GM23338 (cell line): ENCODE measurements at regions not wholly inside any gene's neighbourhood (a gene's known extent, or its start where the extent isn't known, plus 50 kb on each side); places are given as distances from the start of the nearest gene placed in this dataset.

Experiments used
- ATAC-seq: fragments of 200-7000 bp; cut with Tn5 transposase; 3 replicates; pipeline ENCODE4 v1.9.1; 2020
- DNase-seq: peaks from one replicate; pipeline ENCODE4 v3.0.0-alpha.2; 2015; ENCODE audit warnings: low spot score
- H2AFZ ChIP-seq: fragments of 200-600 bp; sonication (generic); 2 replicates; pipeline ENCODE4 v1.8.0; 2016; ENCODE audit warnings: antibody characterized with exemption, mild to moderate bottlenecking, moderate library complexity
- H3F3A ChIP-seq: fragments of 200-600 bp; sonication (generic); replicated peaks from 2 replicates; pipeline ENCODE4 v1.8.0; 2017; ENCODE audit warnings: antibody characterized with exemption, mixed run types, low read depth
- H3K27ac ChIP-seq: fragments of 200-600 bp; sonication (generic); 2 replicates; pipeline ENCODE4 v1.6.1; 2016; ENCODE audit warnings: low read depth
- H3K27me3 ChIP-seq: fragments of 200-600 bp; sonication (generic); 2 replicates; pipeline ENCODE4 v1.8.0; 2016; ENCODE audit warnings: mild to moderate bottlenecking, mixed run types, moderate library complexity; ENCODE audit not compliant: insufficient read depth
- H3K36me3 ChIP-seq: fragments of 200-600 bp; sonication (generic); 2 replicates; pipeline ENCODE4 v1.8.0; 2016; ENCODE audit warnings: mild to moderate bottlenecking; ENCODE audit not compliant: insufficient read depth
- H3K4me1 ChIP-seq: fragments of 200-600 bp; sonication (generic); 2 replicates; pipeline ENCODE4 v1.8.0; 2016; ENCODE audit warnings: mild to moderate bottlenecking, moderate library complexity; ENCODE audit not compliant: insufficient read depth
- H3K4me2 ChIP-seq: fragments of 200-600 bp; sonication (generic); 2 replicates; pipeline ENCODE4 v1.7.1; 2017; ENCODE audit warnings: mixed run types
- H3K4me3 ChIP-seq: fragments of 200-600 bp; sonication (generic); 2 replicates; pipeline ENCODE4 v1.6.1; 2016; ENCODE audit warnings: mixed run types
- H3K79me2 ChIP-seq: fragments of 200-600 bp; sonication (generic); replicated peaks from 2 replicates; pipeline ENCODE4 v1.8.0; 2017; ENCODE audit warnings: mild to moderate bottlenecking; ENCODE audit not compliant: insufficient read depth
- H3K9me2 ChIP-seq: fragments of 200-600 bp; sonication (generic); 2 replicates; pipeline ENCODE4 v1.8.0; 2017; ENCODE audit not compliant: insufficient read depth
- H4K20me1 ChIP-seq: fragments of 200-600 bp; sonication (generic); replicated peaks from 2 replicates; pipeline ENCODE4 v1.8.0; 2017; ENCODE audit warnings: mild to moderate bottlenecking; ENCODE audit not compliant: insufficient read depth
- H3K27ac Mint-ChIP-seq: 2 replicates; pipeline ENCODE4 v1.8.0; 2020; ENCODE audit warnings: inconsistent platforms, mild to moderate bottlenecking, moderate library complexity, mixed read lengths
- H3K27me3 Mint-ChIP-seq: 3 replicates; pipeline ENCODE4 v1.8.0; 2022; ENCODE audit warnings: low read depth, mild to moderate bottlenecking, moderate library complexity, mixed read lengths, inconsistent platforms; ENCODE audit not compliant: insufficient read depth, poor library complexity
- H3K36me3 Mint-ChIP-seq: 3 replicates; pipeline ENCODE4 v1.8.0; 2021; ENCODE audit warnings: low read depth, mild to moderate bottlenecking, inconsistent platforms, moderate library complexity, mixed read lengths
- H3K4me1 Mint-ChIP-seq: 3 replicates; pipeline ENCODE4 v1.8.0; 2020; ENCODE audit warnings: mild to moderate bottlenecking, inconsistent platforms, mixed read lengths
- H3K4me3 Mint-ChIP-seq: 3 replicates; pipeline ENCODE4 v1.8.0; 2021; ENCODE audit warnings: moderate library complexity, mild to moderate bottlenecking, inconsistent platforms, mixed read lengths
- H3K9me3 Mint-ChIP-seq: 3 replicates; pipeline ENCODE4 v1.8.0; 2020; ENCODE audit warnings: moderate library complexity, mild to moderate bottlenecking, inconsistent platforms, mixed read lengths
- CREB1 ChIP-seq: fragments of 250-450 bp; sonication (Bioruptor Pico); IDR thresholded peaks from 2 replicates; pipeline ENCODE4 v1.5.0; 2020; ENCODE audit warnings: low read depth, mild to moderate bottlenecking, moderate library complexity
- CTCF ChIP-seq, 2 experiments: fragments of 200-600 bp in 1 of 2; sonication (generic) in 1 of 2; conservative IDR thresholded peaks; 2 replicates each; pipeline versions ENCODE4 v1.5.1 to v1.6.1; 2016 to 2017; ENCODE audit warnings: antibody characterized with exemption in 2 of 2, low read depth in 2 of 2, mild to moderate bottlenecking in 2 of 2, moderate library complexity in 1 of 2
- ETS1 ChIP-seq: IDR thresholded peaks from 2 replicates; pipeline ENCODE4 v1.6.1; 2016; ENCODE audit warnings: antibody characterized with exemption
- EZH2 ChIP-seq: fragments of 200-600 bp; sonication (generic); IDR thresholded peaks from one replicate; pipeline ENCODE4 v1.8.0; 2017; ENCODE audit warnings: antibody characterized with exemption, mild to moderate bottlenecking, low read depth; ENCODE audit not compliant: unreplicated experiment
- EZH2phosphoT487 ChIP-seq: fragments of 200-600 bp; sonication (generic); IDR thresholded peaks from one replicate; pipeline ENCODE4 v1.8.1; 2018; ENCODE audit warnings: antibody characterized with exemption; ENCODE audit not compliant: unreplicated experiment
- JUNB ChIP-seq: IDR thresholded peaks from one replicate; pipeline ENCODE4 v1.6.1; 2016; ENCODE audit warnings: antibody characterized with exemption; ENCODE audit not compliant: unreplicated experiment
- POLR2AphosphoS5 ChIP-seq: IDR thresholded peaks from 2 replicates; pipeline ENCODE4 v1.6.1; 2016; ENCODE audit warnings: antibody characterized with exemption, low read depth
- REST ChIP-seq: IDR thresholded peaks from one replicate; pipeline ENCODE4 v1.6.1; 2018; ENCODE audit warnings: antibody characterized with exemption; ENCODE audit not compliant: unreplicated experiment
- STAT1 ChIP-seq: IDR thresholded peaks from one replicate; pipeline ENCODE4 v1.6.1; 2016; ENCODE audit warnings: antibody characterized with exemption; ENCODE audit not compliant: unreplicated experiment
- ZNF114 ChIP-seq: fragments of 250-450 bp; sonication (Bioruptor Pico); IDR thresholded peaks from 2 replicates; pipeline ENCODE4 v1.5.0; 2020; ENCODE audit warnings: mild to moderate bottlenecking, moderate library complexity
- ZNF331 ChIP-seq: fragments of 250-450 bp; sonication (Bioruptor Pico); IDR thresholded peaks from 2 replicates; pipeline ENCODE4 v1.5.0; 2020; ENCODE audit warnings: low read depth, mild to moderate bottlenecking, moderate library complexity

GRCh38 chr6:140533526-140533925 is 1159.1 kb upstream of the CITED2 start:
- H3K4me2 ChIP-seq, result no peak overlapping the region
- no peaks in the 10 kb centered on the region for H3F3A ChIP-seq
- Mint-ChIP-seq H3K4me3 (no peak overlapping the region), H3K27me3 (no peaks in the 10 kb centered on the region), H3K4me1 (peaks cover 13% of the 10 kb centered on the region), H3K36me3 (peaks cover 16% of the 10 kb centered on the region; the same call in 2 of the 3 replicates), H3K9me3 (peaks cover 24% of the 10 kb centered on the region), H3K27ac (no peak overlapping the region)
- H4K20me1 ChIP-seq, result no peaks in the 10 kb centered on the region
- no peaks in the 10 kb centered on the region for H3K36me3 ChIP-seq
- ATAC-seq, result no peak
- H2AFZ ChIP-seq, result no peak overlapping the region
- H3K27ac ChIP-seq, result no peak overlapping the region
- no peak for TF ChIP-seq ZNF331 (CRISPR knock-in tag)
- no peak for TF ChIP-seq EZH2phosphoT487
- no peak overlapping the region for H3K4me3 ChIP-seq
- no peak for DNase-seq
- H3K27me3 ChIP-seq, result no peaks in the 10 kb centered on the region
- H3K9me2 ChIP-seq, result no peaks in the 10 kb centered on the region; the same call in 1 of the 2 replicates
- no peaks in the 10 kb centered on the region for H3K79me2 ChIP-seq
- H3K4me1 ChIP-seq, result peaks cover 7% of the 10 kb centered on the region

- no peak overlapping the region for H3K4me3 ChIP-seq
- H3K27me3 Mint-ChIP-seq, result no peaks in the 10 kb centered on the region
- no peaks in the 10 kb centered on the region for H3K27me3 ChIP-seq
- DNase-seq (no peak), ATAC-seq (no peak)
- no peak overlapping the region for H2AFZ ChIP-seq
- H4K20me1 ChIP-seq, result no peaks in the 10 kb centered on the region
- no peaks in the 10 kb centered on the region for H3F3A ChIP-seq
- no peak overlapping the region for H3K4me3 Mint-ChIP-seq
- H3K4me1 ChIP-seq, result no peaks in the 10 kb centered on the region
- H3K27ac Mint-ChIP-seq, result no peak overlapping the region
- H3K79me2 ChIP-seq, result no peaks in the 10 kb centered on the region
- H3K9me3 Mint-ChIP-seq, result no peaks in the 10 kb centered on the region
- no peaks in the 10 kb centered on the region for H3K36me3 ChIP-seq
- no peak overlapping the region for H3K4me2 ChIP-seq
- no peak overlapping the region for H3K27ac ChIP-seq
- no peaks in the 10 kb centered on the region for H3K4me1 Mint-ChIP-seq
- H3K9me2 ChIP-seq, result no peaks in the 10 kb centered on the region; the same call in 1 of the 2 replicates
- H3K36me3 Mint-ChIP-seq, result no peaks in the 10 kb centered on the region
- TF ChIP-seq EZH2phosphoT487 (no peak), EZH2 (no peak), POLR2AphosphoS5 (no peak), CTCF (conservative IDR thresholded peaks at IDR 0.05; ENCODE audit: low read depth in 2 of 2) (no peak), STAT1 (no peak), CREB1 (CRISPR knock-in tag) (no peak), JUNB (no peak), ZNF114 (CRISPR knock-in tag) (no peak), REST (no peak), ZNF331 (CRISPR knock-in tag) (no peak), ETS1 (no peak)
Observed at GRCh38 chr6:140504776-140505175, 1130.3 kb upstream of the CITED2 start.
